T follicular helper cell (primary cell): ENCODE measurements at regions not wholly inside any gene's neighbourhood (a gene's known extent, or its start where the extent isn't known, plus 50 kb on each side); places are given as distances from the start of the nearest gene placed in this dataset.

ENCODE experiments used
- DNase-seq: peaks from one replicate; pipeline ENCODE4 v3.0.0-alpha.2; 2020; ENCODE audit warnings: low read depth

- no peak for DNase-seq
Measured at GRCh38 chr6:113802779-113803178, 54.4 kb upstream of the MARCKS start.

DNA sequence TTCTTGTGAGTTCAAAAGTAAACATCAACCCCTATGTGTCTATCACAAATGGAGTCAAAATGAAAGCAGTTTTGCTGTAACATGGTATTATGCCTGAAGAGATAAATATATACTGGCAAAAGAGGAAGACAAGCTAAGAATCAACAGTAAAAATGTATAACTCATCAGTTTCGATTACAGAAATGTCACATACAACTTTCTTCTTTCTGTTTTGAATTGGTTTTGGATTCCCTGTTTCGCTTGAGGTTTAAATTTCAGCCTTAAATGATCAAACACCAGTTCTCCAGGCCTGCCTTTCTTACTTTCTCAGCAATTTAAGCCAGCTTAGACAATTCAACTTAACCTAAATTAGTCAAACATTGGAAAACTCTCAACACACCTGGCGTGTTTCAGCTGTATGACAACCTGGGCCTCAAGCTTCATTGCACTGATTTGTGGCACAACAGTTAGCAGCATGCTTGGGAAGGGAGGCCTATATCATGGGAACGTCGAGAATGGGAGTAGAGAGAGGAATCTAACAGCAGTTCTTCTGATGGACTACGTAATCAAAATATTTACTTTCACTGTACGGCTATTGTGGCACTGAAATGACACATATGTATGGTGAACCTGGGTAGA, 51.9 kb upstream of the MARCKS start:
- DNase-seq: no peak

GRCh38 chr6:113805811-113806495, 51.2 kb upstream of the MARCKS start:
- no peak for DNase-seq
